ENCODE measurements at regions not wholly inside any gene's neighbourhood (a gene's known extent, or its start where the extent isn't known, plus 50 kb on each side); places are given as distances from the start of the nearest gene placed in this dataset.

GRCh38 chr4:64774626-64775025, 365.4 kb upstream of the TECRL start:
- Histone ChIP-seq H3K9me3 (no peaks in the 10 kb centered on the region), H3K36me3 (no peaks in the 10 kb centered on the region), H3K27me3 (no peaks in the 10 kb centered on the region), H3K27ac (no peak overlapping the region), H3K4me1 (no peaks in the 10 kb centered on the region), H3K4me3 (no peak overlapping the region)
- DNase-seq, result no peak
- TF ChIP-seq CTCF (IDR thresholded peaks at IDR 0.05) (no peak), POLR2A (IDR thresholded peaks at IDR 0.05) (no peak)

- Histone ChIP-seq H3K36me3 (no peaks in the 10 kb centered on the region), H3K27me3 (no peaks in the 10 kb centered on the region), H3K4me1 (no peaks in the 10 kb centered on the region), H3K27ac (no peak overlapping the region), H3K4me3 (no peak overlapping the region), H3K9me3 (no peaks in the 10 kb centered on the region)
- TF ChIP-seq POLR2A (IDR thresholded peaks at IDR 0.05) (no peak), CTCF (IDR thresholded peaks at IDR 0.05) (no peak)
- no peak for DNase-seq
Measured at GRCh38 chr4:64771149-64771548, 361.9 kb upstream of the TECRL start.

GRCh38 chr4:64767547-64767946, 358.3 kb upstream of the TECRL start:
- H3K9me3 ChIP-seq, result no peaks in the 10 kb centered on the region
- H3K4me1 ChIP-seq, result no peaks in the 10 kb centered on the region
- DNase-seq, result no peak
- H3K27me3 ChIP-seq, result no peaks in the 10 kb centered on the region
- H3K36me3 ChIP-seq, result no peaks in the 10 kb centered on the region
- no peak for TF ChIP-seq POLR2A (IDR thresholded peaks at IDR 0.05)
- no peak for TF ChIP-seq CTCF (IDR thresholded peaks at IDR 0.05)
- H3K27ac ChIP-seq, result no peak overlapping the region
- H3K4me3 ChIP-seq, result no peak overlapping the region

GRCh38 chr4:64766565-64766964, 357.3 kb upstream of the TECRL start:
- no peak overlapping the region for H3K4me3 ChIP-seq
- TF ChIP-seq CTCF (IDR thresholded peaks at IDR 0.05) (no peak), POLR2A (IDR thresholded peaks at IDR 0.05) (no peak)
- no peak for DNase-seq
- no peak overlapping the region for H3K27ac ChIP-seq
- no peaks in the 10 kb centered on the region for H3K9me3 ChIP-seq
- no peaks in the 10 kb centered on the region for H3K27me3 ChIP-seq
- H3K4me1 ChIP-seq, result no peaks in the 10 kb centered on the region
- no peaks in the 10 kb centered on the region for H3K36me3 ChIP-seq

- no peak for DNase-seq
- no peak for TF ChIP-seq POLR2A (IDR thresholded peaks at IDR 0.05)
- TF ChIP-seq CTCF (IDR thresholded peaks at IDR 0.05), result no peak
- Histone ChIP-seq H3K4me1 (no peaks in the 10 kb centered on the region), H3K9me3 (no peaks in the 10 kb centered on the region), H3K36me3 (no peaks in the 10 kb centered on the region), H3K27ac (no peak overlapping the region), H3K4me3 (no peak overlapping the region), H3K27me3 (no peaks in the 10 kb centered on the region)
Measured at GRCh38 chr4:64756016-64756415, 346.8 kb upstream of the TECRL start.

Data from Peyer's patch (tissue), 4 donors.